ENCODE measurements at regions not wholly inside any gene's neighbourhood (a gene's known extent, or its start where the extent isn't known, plus 50 kb on each side); places are given as distances from the start of the nearest gene placed in this dataset.
A peak's percentile ranks its signal among the peaks of the same experiment; 100 is the strongest.

GRCh38 chr4:157983300-157983699 is 189.5 kb downstream of the GASK1B start:
- Mint-ChIP-seq H3K4me1 (ENCODE audit: low read depth, unreplicated experiment) (no peaks in the 10 kb centered on the region), H3K4me3 (ENCODE audit: low read depth, unreplicated experiment) (no peak overlapping the region), H3K27me3 (ENCODE audit: unreplicated experiment) (no peaks in the 10 kb centered on the region), H3K27ac (ENCODE audit: unreplicated experiment) (no peak overlapping the region), H3K36me3 (ENCODE audit: insufficient read depth, unreplicated experiment) (peaks cover 5% of the 10 kb centered on the region), H3K9me3 (ENCODE audit: low read depth, unreplicated experiment) (peaks cover 4% of the 10 kb centered on the region)
- no TSS peak for BruUV-seq (replicated peaks)
- CTCF ChIA-PET = no interaction called here
- no peak for TF ChIP-seq CTCF (IDR thresholded peaks at IDR 0.05; ENCODE audit: unreplicated experiment)
- intact Hi-C loops (cut with micrococcal nuclease; ENCODE audit: unreplicated experiment) = no loop called here
- DNase-seq = no peak

GRCh38 chr4:157980158-157980557 is 192.7 kb downstream of the GASK1B start:
- Mint-ChIP-seq H3K27ac (ENCODE audit: unreplicated experiment) (no peak overlapping the region), H3K9me3 (ENCODE audit: low read depth, unreplicated experiment) (peaks cover 4% of the 10 kb centered on the region), H3K36me3 (ENCODE audit: insufficient read depth, unreplicated experiment) (peaks cover 5% of the 10 kb centered on the region), H3K27me3 (ENCODE audit: unreplicated experiment) (no peaks in the 10 kb centered on the region), H3K4me1 (ENCODE audit: low read depth, unreplicated experiment) (no peaks in the 10 kb centered on the region), H3K4me3 (ENCODE audit: low read depth, unreplicated experiment) (no peak overlapping the region)
- no peak for TF ChIP-seq CTCF (IDR thresholded peaks at IDR 0.05; ENCODE audit: unreplicated experiment)
- BruUV-seq (replicated peaks) = no TSS peak
- intact Hi-C loops (cut with micrococcal nuclease; ENCODE audit: unreplicated experiment) = no loop called here
- CTCF ChIA-PET = no interaction called here
- DNase-seq = no peak

GRCh38 chr4:157978680-157979361 is 194.0 kb downstream of the GASK1B start:
- H3K4me1 Mint-ChIP-seq (ENCODE audit: low read depth, unreplicated experiment) = no peaks in the 10 kb centered on the region
- no peaks in the 10 kb centered on the region for H3K9me3 Mint-ChIP-seq (ENCODE audit: low read depth, unreplicated experiment)
- peaks cover 5% of the 10 kb centered on the region for H3K36me3 Mint-ChIP-seq (ENCODE audit: insufficient read depth, unreplicated experiment)
- peak overlapping the region; percentile 59 for H3K4me3 Mint-ChIP-seq (ENCODE audit: low read depth, unreplicated experiment)
- CTCF ChIA-PET = no interaction called here
- no peaks in the 10 kb centered on the region for H3K27me3 Mint-ChIP-seq (ENCODE audit: unreplicated experiment)
- BruUV-seq (replicated peaks) = no TSS peak
- intact Hi-C loops (cut with micrococcal nuclease; ENCODE audit: unreplicated experiment) = loop anchor here (1.0 to 10.0 kb wide), 4 partner anchors 384 to 932 kb away; no protein-coding TSS in a partner anchor
- peak; percentile 29 for DNase-seq
- H3K27ac Mint-ChIP-seq (ENCODE audit: unreplicated experiment) = peak overlapping the region; percentile 90
- peak; percentile 57 for TF ChIP-seq CTCF (IDR thresholded peaks at IDR 0.05; ENCODE audit: unreplicated experiment)

- BruUV-seq (replicated peaks) = no TSS peak
- Mint-ChIP-seq H3K27me3 (ENCODE audit: unreplicated experiment) (no peaks in the 10 kb centered on the region), H3K4me1 (ENCODE audit: low read depth, unreplicated experiment) (no peaks in the 10 kb centered on the region), H3K27ac (ENCODE audit: unreplicated experiment) (no peak overlapping the region), H3K36me3 (ENCODE audit: insufficient read depth, unreplicated experiment) (peaks cover 5% of the 10 kb centered on the region), H3K4me3 (ENCODE audit: low read depth, unreplicated experiment) (no peak overlapping the region), H3K9me3 (ENCODE audit: low read depth, unreplicated experiment) (no peaks in the 10 kb centered on the region)
- CTCF ChIA-PET = no interaction called here
- no peak for DNase-seq
- intact Hi-C loops (cut with micrococcal nuclease; ENCODE audit: unreplicated experiment) = loop anchor here (5.0 to 10.0 kb wide), 2 partner anchors 382 to 930 kb away; no protein-coding TSS in a partner anchor
- no peak for TF ChIP-seq CTCF (IDR thresholded peaks at IDR 0.05; ENCODE audit: unreplicated experiment)
Observed at GRCh38 chr4:157977086-157977485, 195.7 kb downstream of the GASK1B start.

All from Calu3 (cell line).